ENCODE measurements at regions not wholly inside any gene's neighbourhood (a gene's known extent, or its start where the extent isn't known, plus 50 kb on each side); places are given as distances from the start of the nearest gene placed in this dataset.
"Not testable (repeated sequence)": the region's sequence is repeated elsewhere in the genome, so short reads cannot be mapped to it uniquely, and the experiment has no call there.

DNA sequence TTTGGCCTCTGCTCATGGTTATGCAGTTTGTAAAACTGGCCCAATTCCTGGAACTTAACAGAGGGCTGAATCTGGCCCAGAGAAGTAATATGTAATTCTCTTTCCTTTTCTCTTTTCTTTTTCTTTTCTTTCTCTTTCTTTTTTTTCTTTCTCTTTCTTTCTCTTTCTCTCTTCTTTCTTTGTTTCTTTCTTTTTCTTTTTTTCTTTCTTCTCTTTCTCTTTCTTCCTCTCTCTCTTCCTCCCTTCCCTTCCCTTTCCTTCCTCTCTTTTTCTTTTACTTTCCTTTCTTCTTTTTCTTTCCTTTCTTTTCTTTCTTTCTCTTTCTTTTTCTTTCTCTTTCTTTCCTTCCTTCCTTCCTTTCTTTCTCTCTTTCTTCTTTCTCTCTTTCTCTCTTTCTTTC lies 88.8 kb upstream of the SLITRK5 start:
- Histone ChIP-seq H3K27me3 (no peaks in the 10 kb centered on the region), H3K4me1 (no peaks in the 10 kb centered on the region), H3K27ac (no peak overlapping the region), H3K4me3 (no peak overlapping the region), H3K36me3 (no peaks in the 10 kb centered on the region), H3K9me3 (no peaks in the 10 kb centered on the region)
- no peak for TF ChIP-seq EP300 (IDR thresholded peaks at IDR 0.05)
- TF ChIP-seq POLR2AphosphoS5 (IDR thresholded peaks at IDR 0.05), result no peak
- TF ChIP-seq, protein P1, sequence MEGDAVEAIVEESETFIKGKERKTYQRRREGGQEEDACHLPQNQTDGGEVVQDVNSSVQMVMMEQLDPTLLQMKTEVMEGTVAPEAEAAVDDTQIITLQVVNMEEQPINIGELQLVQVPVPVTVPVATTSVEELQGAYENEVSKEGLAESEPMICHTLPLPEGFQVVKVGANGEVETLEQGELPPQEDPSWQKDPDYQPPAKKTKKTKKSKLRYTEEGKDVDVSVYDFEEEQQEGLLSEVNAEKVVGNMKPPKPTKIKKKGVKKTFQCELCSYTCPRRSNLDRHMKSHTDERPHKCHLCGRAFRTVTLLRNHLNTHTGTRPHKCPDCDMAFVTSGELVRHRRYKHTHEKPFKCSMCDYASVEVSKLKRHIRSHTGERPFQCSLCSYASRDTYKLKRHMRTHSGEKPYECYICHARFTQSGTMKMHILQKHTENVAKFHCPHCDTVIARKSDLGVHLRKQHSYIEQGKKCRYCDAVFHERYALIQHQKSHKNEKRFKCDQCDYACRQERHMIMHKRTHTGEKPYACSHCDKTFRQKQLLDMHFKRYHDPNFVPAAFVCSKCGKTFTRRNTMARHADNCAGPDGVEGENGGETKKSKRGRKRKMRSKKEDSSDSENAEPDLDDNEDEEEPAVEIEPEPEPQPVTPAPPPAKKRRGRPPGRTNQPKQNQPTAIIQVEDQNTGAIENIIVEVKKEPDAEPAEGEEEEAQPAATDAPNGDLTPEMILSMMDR (IDR thresholded peaks at IDR 0.05), result no peak
- TF ChIP-seq POLR2A (IDR thresholded peaks at IDR 0.05), result no peak
- DNase-seq, result no peak
- intact Hi-C loops (cut with DNase I), result no loop called here

DNA sequence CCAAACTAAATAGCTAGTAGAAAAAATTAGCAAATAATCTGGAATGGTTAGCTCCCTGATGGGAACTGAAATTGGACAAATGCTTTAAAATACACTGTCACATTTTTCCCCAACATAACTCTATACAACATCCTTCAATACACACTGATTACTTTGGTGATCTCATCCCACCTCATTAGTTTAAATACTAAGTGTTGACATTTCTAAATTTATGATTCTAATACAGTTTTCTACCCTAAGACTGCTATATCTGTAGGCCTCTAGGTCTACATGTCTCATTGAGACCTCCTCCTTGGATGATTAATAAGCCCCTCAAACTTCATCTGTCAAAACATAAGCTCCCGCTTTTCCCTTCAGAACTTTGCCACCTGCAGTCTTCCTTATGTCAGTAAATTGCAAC lies 80.7 kb upstream of the SLITRK5 start:
- no peaks in the 10 kb centered on the region for H3K9me3 ChIP-seq
- H3K4me1 ChIP-seq, result no peaks in the 10 kb centered on the region
- H3K27me3 ChIP-seq, result no peaks in the 10 kb centered on the region
- no peak for DNase-seq
- intact Hi-C loops (cut with DNase I), result no loop called here
- no peaks in the 10 kb centered on the region for H3K36me3 ChIP-seq
- no peak overlapping the region for H3K4me3 ChIP-seq
- TF ChIP-seq EP300 (IDR thresholded peaks at IDR 0.05) (no peak), POLR2A (IDR thresholded peaks at IDR 0.05) (no peak), POLR2AphosphoS5 (IDR thresholded peaks at IDR 0.05) (no peak)
- TF ChIP-seq, protein P1 (IDR thresholded peaks at IDR 0.05), result no peak
- no peak overlapping the region for H3K27ac ChIP-seq
- whole genome bisulfite sequencing, 2 donors, result 91% methylated on average over 1 of the region's 1 CpG

DNA sequence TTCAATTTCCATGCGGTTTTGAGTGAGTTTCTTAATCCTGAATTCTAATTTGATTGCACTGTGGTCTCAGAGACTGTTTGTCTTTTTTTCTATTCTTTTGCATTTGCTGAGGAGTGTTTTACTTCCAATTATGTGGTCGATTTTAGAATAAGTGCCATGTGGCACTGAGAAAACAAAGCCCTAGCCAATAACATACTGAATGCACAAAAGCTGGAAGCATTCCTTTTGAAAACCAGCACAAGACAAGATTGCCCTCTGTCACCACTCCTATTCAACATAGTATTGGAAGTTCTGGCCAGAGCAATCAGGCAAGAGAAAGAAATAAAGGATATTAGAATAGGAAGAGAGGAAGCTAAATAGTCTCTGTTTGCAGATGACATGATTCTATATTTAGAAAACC lies 66.7 kb upstream of the SLITRK5 start:
- 60 to 77% methylated on average over 2 of the region's 2 CpGs for WGBS, 2 donors
- H3K27me3 ChIP-seq; H3K36me3 ChIP-seq; H3K27ac ChIP-seq; intact Hi-C loops (cut with DNase I); H3K4me3 ChIP-seq; H3K4me1 ChIP-seq; DNase-seq; H3K9me3 ChIP-seq: not testable (repeated sequence)

DNA sequence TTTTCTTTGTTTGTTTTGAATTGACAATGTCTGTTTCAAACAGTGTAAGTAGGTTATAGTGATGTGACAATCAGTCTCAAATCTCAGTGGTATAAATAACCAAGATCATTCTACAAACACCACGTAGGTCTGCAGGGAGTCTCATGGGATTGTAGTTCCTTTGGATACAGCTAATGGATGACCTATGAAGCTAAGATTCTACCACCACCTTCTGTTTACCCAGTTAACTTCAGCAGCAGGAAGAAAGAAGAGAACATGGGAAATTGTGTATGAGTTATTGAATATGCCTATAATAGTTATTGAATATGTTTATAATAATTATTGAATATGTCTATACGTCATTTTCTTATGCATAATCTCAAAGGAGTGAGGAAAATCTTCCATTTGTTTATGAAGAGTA lies 63.9 kb upstream of the SLITRK5 start:
- Histone ChIP-seq H3K4me1 (no peaks in the 10 kb centered on the region), H3K36me3 (no peaks in the 10 kb centered on the region), H3K27me3 (no peaks in the 10 kb centered on the region), H3K9me3 (no peaks in the 10 kb centered on the region), H3K27ac (no peak overlapping the region), H3K4me3 (no peak overlapping the region)
- WGBS, 2 donors, result 55 to 70% methylated on average over 2 of the region's 2 CpGs
- no peak for DNase-seq
- intact Hi-C loops (cut with DNase I), result no loop called here
- TF ChIP-seq POLR2A (IDR thresholded peaks at IDR 0.05) (no peak), EP300 (IDR thresholded peaks at IDR 0.05) (no peak), POLR2AphosphoS5 (IDR thresholded peaks at IDR 0.05) (no peak)
- TF ChIP-seq, protein P1 (IDR thresholded peaks at IDR 0.05), result no peak

DNA sequence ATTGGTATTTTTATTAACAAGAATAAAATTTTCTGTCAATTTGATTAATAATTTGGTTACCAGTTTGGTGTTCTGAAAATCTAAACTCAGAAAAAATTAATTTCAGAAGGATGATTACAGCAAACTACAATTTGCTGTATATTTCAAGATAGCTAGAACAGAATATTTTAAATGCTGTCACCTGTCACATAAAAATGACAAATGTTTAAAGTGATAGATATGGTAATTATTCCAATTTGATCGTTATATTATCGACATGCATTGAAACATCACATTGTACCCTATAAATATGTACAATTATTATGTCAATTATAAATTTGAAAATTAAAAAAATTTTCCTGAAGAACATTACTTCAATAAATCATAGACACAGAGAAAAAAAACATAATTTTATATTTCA lies 56.9 kb upstream of the SLITRK5 start:
- no peak overlapping the region for H3K27ac ChIP-seq
- H3K27me3 ChIP-seq, result no peaks in the 10 kb centered on the region
- no peak overlapping the region for H3K4me3 ChIP-seq
- H3K36me3 ChIP-seq, result no peaks in the 10 kb centered on the region
- DNase-seq, result no peak
- H3K9me3 ChIP-seq, result no peaks in the 10 kb centered on the region
- 88 to 96% methylated on average over 2 of the region's 2 CpGs for WGBS, 2 donors
- no peaks in the 10 kb centered on the region for H3K4me1 ChIP-seq
- intact Hi-C loops (cut with DNase I), result no loop called here
- TF ChIP-seq, protein P1 (IDR thresholded peaks at IDR 0.05), result no peak
- TF ChIP-seq EP300 (IDR thresholded peaks at IDR 0.05) (no peak), POLR2AphosphoS5 (IDR thresholded peaks at IDR 0.05) (no peak), POLR2A (IDR thresholded peaks at IDR 0.05) (no peak)

Small RNA genes lying in the stretch of these regions (small RNA-seq; reads per million reads assigned to genes)
- gene UBBP5, result 0 reads per million in 3 donors

All from sigmoid colon (tissue), 6 donors.